Astrocyte (in vitro differentiated cells and primary cell): ENCODE measurements at regions not wholly inside any gene's neighbourhood (a gene's known extent, or its start where the extent isn't known, plus 50 kb on each side); places are given as distances from the start of the nearest gene placed in this dataset.

ENCODE experiments used
- EZH2 ChIP-seq: IDR thresholded peaks from 2 replicates; pipeline ENCODE4 v1.6.1; 2012; ENCODE audit warnings: mild to moderate bottlenecking, low read length, inconsistent platforms; ENCODE audit not compliant: insufficient read depth
- TF ChIP-seq, protein P1 (sequence below): IDR thresholded peaks from 2 replicates; pipeline ENCODE4 v1.5.1; 2011; ENCODE audit warnings: low read depth, mild to moderate bottlenecking, inconsistent platforms, low read length, moderate library complexity; ENCODE audit not compliant: insufficient read depth

GRCh38 chr1:4977701-4978100 lies 323.3 kb downstream of the AJAP1 start:
- TF ChIP-seq, protein P1, sequence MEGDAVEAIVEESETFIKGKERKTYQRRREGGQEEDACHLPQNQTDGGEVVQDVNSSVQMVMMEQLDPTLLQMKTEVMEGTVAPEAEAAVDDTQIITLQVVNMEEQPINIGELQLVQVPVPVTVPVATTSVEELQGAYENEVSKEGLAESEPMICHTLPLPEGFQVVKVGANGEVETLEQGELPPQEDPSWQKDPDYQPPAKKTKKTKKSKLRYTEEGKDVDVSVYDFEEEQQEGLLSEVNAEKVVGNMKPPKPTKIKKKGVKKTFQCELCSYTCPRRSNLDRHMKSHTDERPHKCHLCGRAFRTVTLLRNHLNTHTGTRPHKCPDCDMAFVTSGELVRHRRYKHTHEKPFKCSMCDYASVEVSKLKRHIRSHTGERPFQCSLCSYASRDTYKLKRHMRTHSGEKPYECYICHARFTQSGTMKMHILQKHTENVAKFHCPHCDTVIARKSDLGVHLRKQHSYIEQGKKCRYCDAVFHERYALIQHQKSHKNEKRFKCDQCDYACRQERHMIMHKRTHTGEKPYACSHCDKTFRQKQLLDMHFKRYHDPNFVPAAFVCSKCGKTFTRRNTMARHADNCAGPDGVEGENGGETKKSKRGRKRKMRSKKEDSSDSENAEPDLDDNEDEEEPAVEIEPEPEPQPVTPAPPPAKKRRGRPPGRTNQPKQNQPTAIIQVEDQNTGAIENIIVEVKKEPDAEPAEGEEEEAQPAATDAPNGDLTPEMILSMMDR = no peak
- TF ChIP-seq EZH2 = no peak
